GM13977 (cell line): ENCODE measurements at regions not wholly inside any gene's neighbourhood (a gene's known extent, or its start where the extent isn't known, plus 50 kb on each side); places are given as distances from the start of the nearest gene placed in this dataset.
A peak's percentile ranks its signal among the peaks of the same experiment; 100 is the strongest.
"Not testable (repeated sequence)": the region's sequence is repeated elsewhere in the genome, so short reads cannot be mapped to it uniquely, and the experiment has no call there.

Experiments used
- DNase-seq: peaks from one replicate; pipeline ENCODE4 v3.0.0; 2012; ENCODE audit warnings: low spot score
- in situ Hi-C: fragments of 300-500 bp; cut with MboI; formaldehyde crosslinking; loops from one replicate; pipeline ENCODE4 v1.12.0; 2022; ENCODE audit warnings: low sequenced_read_pairs, low pct_unique_long_range_greater_than_20kb, mixed read lengths, inconsistent platforms; ENCODE audit not compliant: unreplicated experiment
- TF ChIP-seq, protein P1 (sequence below): IDR thresholded peaks from 2 replicates; pipeline ENCODE4 v1.5.1; 2012; ENCODE audit warnings: mild to moderate bottlenecking, control low read depth; ENCODE audit not compliant: insufficient read depth; ENCODE audit errors: extremely low read depth, missing control alignments

DNA sequence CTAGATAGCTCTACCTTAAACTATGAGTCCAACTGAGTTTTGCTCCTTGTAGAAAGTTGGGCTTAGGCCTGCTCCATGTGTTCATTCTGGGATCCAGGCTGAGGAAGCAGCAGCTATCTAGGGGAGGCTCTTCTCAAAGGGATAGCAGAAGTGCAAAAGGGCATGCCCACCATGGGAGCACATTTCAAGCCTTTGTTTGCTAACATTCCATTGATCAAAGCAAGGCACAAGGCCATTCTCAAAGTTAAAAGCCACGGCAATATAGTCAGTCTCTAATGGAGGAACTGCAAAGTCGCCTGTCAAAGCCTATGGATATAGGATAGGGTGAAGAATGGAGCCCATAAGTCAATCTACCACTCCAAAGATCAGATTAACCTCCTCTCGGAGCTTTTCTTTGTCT, 488.1 kb upstream of the ARX start:
- no peak for DNase-seq
- TF ChIP-seq, protein P1, sequence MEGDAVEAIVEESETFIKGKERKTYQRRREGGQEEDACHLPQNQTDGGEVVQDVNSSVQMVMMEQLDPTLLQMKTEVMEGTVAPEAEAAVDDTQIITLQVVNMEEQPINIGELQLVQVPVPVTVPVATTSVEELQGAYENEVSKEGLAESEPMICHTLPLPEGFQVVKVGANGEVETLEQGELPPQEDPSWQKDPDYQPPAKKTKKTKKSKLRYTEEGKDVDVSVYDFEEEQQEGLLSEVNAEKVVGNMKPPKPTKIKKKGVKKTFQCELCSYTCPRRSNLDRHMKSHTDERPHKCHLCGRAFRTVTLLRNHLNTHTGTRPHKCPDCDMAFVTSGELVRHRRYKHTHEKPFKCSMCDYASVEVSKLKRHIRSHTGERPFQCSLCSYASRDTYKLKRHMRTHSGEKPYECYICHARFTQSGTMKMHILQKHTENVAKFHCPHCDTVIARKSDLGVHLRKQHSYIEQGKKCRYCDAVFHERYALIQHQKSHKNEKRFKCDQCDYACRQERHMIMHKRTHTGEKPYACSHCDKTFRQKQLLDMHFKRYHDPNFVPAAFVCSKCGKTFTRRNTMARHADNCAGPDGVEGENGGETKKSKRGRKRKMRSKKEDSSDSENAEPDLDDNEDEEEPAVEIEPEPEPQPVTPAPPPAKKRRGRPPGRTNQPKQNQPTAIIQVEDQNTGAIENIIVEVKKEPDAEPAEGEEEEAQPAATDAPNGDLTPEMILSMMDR = no peak
- in situ Hi-C loops = no loop called here

DNA sequence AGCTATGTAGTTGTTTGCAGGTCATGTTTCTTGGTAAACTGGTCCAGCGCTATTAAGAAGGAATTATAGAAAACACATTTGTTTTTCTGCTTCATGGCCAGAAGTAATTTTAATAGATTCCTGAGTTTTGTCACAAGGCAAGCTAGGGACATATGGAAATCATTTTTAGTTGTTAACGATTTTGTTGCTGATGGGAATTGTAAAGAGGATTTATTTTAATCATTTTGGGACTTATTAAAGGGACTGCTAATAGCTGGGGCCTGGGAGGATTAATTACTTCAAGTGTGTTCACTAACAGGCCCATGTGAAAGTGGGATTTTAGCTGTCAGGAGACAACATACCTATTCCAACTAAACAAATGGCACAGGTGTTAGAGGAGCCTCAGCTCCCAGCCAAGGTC, 492.0 kb upstream of the ARX start:
- TF ChIP-seq, protein P1 = no peak
- no peak for DNase-seq
- in situ Hi-C loops = no loop called here

DNA sequence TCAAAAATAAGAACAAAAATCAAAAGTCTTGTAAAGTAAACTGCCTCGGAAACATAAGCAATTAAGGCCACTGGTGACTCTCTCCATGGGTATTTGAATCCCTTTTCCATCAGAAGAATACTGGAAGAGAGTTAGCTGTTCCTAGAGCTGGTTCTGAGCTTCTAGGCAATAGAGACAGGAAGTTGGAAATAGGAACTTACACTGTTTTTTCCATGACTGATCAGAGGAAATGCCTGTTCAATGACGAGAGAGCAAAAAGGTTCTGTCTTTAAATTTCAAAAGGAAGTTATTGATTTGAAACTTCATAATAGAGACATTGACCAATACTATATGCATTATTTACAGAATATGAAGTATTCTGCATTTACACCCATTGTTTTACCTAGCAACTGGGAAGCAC, 503.5 kb upstream of the ARX start:
- TF ChIP-seq, protein P1 = no peak
- DNase-seq = no peak
- in situ Hi-C loops = no loop called here

DNA sequence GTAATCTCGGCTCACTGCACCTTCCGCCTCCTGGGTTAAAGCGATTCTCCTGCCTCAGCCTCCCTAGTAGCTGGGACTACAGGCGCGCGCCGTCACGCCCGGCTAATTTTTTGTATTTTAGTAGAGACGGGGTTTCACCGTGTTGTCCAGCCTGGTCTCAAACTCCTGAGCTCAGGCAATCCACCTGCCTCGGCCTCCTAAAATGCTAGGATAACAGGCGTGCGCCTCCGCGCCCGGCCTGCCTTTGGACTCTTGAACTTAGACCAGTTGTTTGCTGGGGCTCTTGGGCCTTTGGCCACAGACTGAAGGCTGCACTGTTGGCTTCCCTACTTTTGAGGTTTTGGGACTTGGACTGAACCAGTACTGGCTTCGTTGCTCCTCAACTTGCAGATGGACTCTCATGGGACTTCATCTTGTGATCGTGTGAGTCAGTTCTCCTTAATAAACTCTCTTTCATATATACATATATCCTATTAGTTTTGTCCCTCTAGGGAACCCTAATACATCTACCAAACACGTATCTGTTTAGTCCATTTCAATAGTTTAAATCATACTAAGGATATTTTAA, 506.8 kb upstream of the ARX start:
- DNase-seq, in situ Hi-C loops: not testable (repeated sequence)

DNA sequence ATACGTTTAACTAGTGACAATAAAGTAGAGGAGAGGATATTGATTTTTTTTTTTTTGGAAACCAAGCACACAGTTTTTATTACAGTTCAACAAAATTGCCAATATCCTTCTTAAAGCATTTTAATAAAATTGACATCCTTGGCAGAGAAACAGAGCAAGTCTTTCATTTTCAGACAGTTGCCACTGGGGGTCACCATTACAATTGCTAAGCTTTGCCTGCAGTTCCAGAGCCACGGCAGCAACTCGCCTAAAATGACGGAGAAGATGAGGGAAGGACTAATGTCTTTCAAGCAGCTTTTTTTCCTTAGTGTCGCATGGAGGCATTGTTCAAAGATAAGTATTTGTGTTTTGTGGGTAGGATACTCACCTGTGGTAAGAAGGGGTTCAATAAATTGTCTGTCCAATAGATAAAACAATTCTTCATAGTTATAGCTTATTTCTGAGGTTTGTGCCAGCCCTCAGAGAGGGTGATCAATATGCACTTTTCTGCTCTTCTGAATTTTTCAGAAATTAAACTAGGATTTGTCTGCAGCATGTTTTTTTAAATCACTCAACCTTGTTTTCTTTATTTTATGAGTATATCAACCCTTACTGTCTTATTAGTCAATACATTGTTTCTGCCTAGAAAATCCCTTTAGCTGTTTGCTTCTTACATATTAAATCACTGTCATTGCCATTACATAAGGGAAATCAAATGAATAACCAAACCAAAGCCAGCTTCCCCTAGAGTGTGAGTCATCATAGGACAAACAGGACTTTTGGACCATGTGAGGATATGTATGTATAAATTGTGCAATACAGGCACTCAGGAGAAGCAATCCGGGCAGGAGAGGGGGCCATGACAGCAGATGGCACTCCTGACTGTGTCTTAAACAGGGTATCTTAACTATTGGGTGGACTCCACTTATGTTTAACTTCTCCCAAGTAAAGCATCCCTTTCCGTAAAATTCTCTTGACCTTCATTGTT, 508.1 kb upstream of the ARX start:
- in situ Hi-C loops = no loop called here
- TF ChIP-seq, protein P1 = peak; percentile 39
- peak; percentile 23 for DNase-seq

DNA sequence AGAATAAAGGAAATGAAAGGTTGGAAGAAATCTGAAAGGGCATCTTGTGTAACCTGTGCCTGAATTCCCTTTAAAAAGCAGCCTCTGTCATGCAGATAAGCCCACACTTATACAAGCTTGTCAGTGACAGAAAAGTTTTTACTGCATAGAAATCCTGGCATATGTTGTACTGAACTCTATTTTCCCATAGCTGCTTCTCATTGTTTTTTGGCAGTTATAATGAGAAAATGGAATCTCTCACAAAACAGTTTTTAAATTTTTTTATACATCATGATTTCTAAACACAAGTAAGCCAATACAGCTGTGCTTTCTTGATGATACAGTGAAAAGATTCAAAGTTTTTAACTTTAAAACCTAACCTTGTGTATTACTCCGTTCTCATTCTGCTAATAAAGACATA, 511.4 kb upstream of the ARX start:
- DNase-seq = no peak
- in situ Hi-C loops = no loop called here
- TF ChIP-seq, protein P1 = no peak

DNA sequence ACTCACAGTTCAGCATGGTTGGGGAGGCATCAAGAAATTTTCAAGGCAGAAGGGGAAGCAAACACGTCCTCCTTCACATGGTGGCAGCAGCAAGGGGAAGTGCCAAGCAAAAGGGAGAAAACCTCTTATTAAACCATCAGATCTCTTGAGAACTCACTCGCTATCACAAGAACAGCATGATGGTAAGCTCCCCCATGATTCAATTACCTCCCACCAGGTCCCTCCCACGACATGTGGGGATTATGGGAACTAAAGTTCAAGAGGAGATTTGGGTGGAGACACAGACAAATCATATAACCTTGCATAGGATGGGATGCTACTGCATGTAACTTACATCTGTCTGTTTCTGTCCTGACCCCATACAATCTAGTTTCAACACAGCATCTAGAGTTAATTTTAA, 511.8 kb upstream of the ARX start:
- DNase-seq = no peak
- TF ChIP-seq, protein P1 = no peak
- in situ Hi-C loops = no loop called here
